ENCODE measurements at regions not wholly inside any gene's neighbourhood (a gene's known extent, or its start where the extent isn't known, plus 50 kb on each side); places are given as distances from the start of the nearest gene placed in this dataset.
"Not testable (repeated sequence)": the region's sequence is repeated elsewhere in the genome, so short reads cannot be mapped to it uniquely, and the experiment has no call there.

DNA sequence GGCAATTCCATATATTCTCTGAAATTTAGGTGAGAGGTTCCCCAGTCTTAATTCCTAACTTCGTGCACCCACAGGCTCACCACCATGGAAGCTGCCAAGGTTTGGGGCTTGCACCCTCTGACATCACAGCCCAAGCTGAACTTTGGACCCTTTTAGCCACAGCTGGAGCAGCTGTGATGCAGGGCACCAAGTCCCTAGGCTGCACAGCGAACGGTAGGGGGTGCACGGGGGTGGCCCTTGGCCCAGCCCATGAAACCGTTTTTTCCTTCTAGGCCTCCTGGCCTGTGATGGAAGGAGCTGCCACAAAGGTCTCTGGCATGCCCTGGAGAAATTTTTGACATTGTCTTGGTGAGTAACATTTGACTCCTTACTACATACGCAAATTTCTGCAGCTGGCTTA is 251.9 kb upstream of the GRM3 start:
- ChIA-PET CTCF (no interaction called here), POLR2A (no interaction called here)

DNA sequence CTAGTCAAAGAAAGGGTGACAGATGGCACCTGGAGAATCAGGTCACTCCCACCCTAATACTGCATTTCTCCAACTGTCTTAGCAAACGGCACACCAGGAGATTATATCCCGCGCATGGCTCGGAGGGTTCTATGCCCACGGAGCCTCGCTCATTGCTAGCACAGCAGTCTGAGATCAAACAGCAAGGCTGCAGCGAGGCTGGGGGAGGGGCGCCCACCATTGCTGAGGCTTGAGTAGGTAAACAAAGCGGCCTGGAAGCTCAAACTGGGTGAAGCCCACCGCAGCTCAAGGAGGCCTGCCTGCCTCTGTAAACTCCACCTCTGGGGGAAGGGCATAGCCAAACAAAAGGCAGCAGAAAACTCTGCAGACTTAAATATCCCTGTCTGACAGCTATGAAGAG is 268.1 kb upstream of the GRM3 start:
- CTCF ChIA-PET, POLR2A ChIA-PET: not testable (repeated sequence)

DNA sequence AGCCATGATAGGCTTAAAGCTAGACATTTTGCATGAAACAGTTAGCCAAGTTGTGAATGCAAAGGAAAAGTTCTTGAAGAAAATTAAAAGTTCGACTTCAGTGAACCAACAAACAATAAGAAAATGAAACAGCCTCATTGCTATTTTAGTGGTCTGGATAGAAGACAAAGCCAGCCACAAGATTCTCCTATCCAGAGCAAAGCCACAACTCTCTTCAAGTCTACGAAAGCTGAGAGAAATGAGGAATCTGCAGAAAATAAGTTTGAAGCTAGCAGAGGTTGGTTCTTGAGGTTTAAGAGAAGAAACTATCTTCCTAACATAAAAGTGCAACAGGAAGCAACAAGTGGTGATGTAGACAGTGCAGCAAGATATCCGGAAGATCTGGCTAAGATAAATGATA is 271.4 kb upstream of the GRM3 start:
- CTCF ChIA-PET, result no interaction called here

DNA sequence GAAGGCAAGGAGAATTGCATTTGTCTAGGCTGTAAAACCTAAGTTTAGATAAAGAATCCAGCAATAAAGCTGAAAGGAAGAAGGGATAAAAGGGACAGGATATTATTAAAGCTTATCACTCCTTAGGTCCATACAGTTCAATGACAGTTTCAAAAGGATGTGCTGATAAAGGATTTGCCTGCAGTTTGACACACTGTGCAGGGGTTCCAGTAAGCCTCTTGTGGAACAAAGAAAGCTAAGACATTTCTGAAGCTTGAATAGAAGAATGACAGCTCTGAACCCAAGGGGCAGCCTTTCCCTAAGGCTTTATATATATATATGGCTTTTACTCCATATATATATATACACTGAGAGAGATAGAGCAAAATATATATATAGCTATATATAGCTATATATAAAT is 276.8 kb upstream of the GRM3 start:
- ChIA-PET CTCF (no interaction called here), POLR2A (no interaction called here)

More for the DNA sequence above, 271.4 kb upstream of the GRM3 start:
- POLR2A ChIA-PET, result no interaction called here

DNA sequence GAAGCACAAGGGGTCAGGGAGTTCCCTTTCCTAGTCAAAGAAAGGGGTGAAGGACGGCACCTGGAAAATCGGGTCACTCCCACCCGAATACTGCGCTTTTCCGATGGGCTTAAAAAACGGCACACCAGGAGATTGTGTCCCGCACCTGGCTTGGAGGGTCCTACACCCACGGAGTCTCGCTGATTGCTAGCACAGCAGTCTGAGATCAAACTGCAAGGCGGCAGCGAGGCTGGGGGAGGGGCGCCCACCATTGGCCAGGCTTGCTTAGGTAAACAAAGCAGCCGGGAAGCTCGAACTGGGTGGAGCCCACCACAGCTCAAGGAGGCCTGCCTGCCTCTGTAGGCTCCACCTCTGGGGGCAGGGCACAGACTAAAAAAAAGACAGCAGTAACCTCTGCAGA is 303.3 kb upstream of the GRM3 start:
- CTCF ChIA-PET, POLR2A ChIA-PET: not testable (repeated sequence)

DNA sequence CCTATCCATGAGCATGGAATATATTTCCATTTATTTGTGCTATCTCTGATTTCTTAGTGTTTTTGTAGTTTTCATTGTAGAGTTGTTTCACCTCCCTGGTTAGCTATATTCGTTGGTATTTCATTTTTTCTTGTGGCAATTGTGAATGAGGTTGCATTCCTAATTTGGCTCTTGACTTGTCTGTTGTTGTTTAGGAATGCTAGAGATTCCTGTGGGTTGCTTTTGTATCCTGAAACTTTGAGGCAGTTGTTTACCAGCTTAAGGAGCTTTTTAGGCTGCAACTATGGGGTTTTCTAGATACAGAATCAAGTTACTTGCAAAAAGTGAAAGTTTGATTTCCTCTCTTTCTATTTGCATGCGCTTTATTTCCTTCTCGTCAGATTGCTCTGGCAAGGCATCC is 304.7 kb upstream of the GRM3 start:
- ChIA-PET POLR2A (no interaction called here), CTCF (no interaction called here)

DNA sequence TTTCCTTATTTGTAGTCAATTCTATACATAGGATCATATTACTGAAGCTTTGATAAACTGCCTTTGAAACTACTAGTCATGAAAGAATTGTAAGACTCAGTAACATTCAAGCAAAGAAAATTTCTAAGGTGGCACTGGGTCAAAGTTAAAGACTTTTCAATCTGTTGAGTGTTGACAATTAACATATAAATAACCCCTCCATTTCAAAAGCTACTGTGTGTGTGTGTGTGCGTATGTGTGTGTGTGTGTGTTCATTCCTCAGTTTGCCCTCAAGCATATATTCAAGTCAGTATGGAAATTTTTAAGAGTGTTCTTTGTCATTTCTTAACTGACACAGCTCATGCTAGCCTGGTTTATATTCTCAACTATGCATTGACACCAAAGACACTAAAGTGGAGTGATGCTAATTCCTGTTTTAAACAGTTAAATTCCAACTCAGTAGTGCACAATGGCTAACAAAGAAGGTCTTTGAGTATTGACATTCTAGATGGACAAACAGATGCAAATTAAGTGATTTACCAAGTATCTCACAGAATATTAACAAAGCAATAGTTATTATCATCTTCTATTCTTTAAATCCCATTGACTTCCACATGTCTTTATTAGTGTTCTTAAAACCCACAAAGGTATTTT is 314.8 kb upstream of the GRM3 start:
- ChIA-PET CTCF (no interaction called here), POLR2A (no interaction called here)

DNA sequence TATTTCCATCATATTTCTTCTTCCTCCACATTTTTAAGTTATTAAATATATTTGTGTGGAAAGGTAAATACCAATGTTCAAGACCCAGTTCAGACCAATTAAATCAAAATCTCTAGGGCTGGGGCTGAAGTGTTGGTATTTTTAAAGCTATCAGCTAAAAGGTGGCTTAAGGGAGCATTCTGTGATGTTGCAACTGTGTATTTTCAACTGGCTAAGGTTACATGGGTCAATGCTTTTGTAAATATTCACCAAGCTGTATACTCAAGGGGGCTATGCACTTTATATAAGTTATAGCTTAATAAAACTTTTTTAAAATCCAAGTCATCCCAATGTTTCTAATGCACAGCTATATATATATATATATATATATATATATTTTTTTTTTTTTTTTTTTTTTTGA is 316.9 kb upstream of the GRM3 start:
- POLR2A ChIA-PET, result no interaction called here
- CTCF ChIA-PET, result no interaction called here

DNA sequence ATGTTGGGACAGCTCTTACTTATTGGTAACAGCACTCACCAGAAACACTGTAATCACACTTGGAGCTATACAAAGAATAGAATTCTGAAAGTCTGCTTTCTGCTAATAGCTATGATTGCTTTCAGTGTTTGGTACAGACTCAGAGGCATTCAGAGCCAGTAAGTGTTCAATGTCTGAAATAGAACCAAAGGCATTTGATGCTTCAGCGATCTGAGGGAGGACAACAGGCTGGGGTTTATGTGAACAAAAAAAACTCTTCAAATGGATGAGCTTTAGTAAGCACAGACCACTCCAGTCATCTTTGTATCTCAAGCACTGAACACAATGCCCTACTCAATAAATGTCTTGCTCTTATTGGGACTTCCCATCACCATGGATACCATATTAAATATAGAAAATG is 322.8 kb upstream of the GRM3 start:
- CTCF ChIA-PET, result no interaction called here
- POLR2A ChIA-PET, result no interaction called here

DNA sequence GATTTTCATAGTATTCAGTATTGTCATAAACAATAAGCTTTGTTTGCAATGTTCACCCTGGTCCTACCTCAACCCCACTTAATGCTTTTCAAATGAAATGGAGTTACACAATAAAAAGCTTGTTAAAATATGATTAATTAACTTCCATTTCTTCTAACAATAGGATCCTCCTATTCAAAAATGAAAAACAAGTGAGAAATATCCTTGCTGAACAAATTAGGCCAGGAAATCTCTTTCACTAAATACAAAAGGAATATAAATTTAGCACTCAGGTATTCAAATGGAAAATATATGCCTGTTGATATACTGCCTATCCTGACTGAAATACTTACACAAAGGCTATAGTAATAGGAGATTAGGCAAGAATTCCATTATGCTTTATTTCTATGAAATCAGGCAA is 323.4 kb upstream of the GRM3 start:
- ChIA-PET CTCF (no interaction called here), POLR2A (no interaction called here)

DNA sequence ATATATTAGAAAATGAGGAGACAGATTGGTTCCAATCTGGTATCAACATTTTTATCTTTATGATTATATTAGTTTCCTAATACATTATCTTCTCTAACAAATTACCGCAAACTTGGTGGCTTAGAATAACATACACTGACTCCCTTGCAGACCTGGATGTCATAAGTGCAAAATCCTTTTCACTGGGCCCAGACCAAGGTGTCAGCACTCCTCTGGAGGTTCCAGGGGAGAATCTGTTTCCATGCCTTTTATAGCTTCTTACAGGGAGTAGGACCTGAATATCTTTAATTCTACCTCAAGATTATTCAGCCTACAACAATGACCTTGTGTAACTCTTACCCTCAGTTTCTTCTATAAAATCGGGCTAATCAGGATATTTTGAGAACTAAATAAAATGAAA is 329.9 kb upstream of the GRM3 start:
- POLR2A ChIA-PET, result no interaction called here

DNA sequence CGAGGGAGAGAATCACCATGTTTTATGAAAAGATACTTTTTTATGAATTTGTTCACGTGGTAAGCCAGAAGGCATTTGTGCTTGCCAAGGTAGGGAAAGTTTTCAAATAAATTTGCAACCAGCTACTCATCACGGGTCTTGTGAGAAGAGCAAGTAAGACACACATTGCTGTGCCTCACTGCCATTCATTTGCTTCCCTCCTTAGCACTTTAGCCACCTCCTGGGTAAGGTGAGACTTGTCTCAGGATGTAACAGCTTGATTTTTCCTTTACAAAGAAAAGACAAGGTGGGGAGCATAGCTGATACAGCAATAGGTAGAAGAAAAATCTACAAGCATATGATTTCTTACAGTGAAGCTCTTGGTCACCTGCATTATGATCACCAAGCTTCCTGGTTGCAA is 342.4 kb upstream of the GRM3 start:
- CTCF ChIA-PET, result no interaction called here

More for the DNA sequence above, 329.9 kb upstream of the GRM3 start:
- CTCF ChIA-PET, result no interaction called here

DNA sequence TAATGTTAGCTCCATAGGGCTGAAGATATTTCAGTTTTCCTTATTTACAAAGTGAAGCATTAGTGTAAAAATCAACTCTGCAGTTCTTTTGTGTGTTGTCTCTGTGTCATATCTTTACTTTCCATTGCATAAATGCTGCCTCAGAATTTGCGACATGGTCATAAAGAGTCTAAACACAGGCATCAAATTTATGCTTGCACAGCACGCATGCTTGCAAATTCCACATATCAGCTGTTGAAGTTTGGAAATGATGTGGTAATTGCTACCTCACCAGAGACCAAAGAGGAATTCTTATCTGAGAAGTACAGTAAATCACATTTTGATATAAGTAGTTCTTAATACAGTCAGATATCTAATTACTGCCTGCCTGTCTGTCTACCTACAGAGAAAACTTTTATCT is 348.2 kb upstream of the GRM3 start:
- ChIA-PET POLR2A (no interaction called here), CTCF (no interaction called here)

More for the DNA sequence above, 342.4 kb upstream of the GRM3 start:
- POLR2A ChIA-PET, result no interaction called here

DNA sequence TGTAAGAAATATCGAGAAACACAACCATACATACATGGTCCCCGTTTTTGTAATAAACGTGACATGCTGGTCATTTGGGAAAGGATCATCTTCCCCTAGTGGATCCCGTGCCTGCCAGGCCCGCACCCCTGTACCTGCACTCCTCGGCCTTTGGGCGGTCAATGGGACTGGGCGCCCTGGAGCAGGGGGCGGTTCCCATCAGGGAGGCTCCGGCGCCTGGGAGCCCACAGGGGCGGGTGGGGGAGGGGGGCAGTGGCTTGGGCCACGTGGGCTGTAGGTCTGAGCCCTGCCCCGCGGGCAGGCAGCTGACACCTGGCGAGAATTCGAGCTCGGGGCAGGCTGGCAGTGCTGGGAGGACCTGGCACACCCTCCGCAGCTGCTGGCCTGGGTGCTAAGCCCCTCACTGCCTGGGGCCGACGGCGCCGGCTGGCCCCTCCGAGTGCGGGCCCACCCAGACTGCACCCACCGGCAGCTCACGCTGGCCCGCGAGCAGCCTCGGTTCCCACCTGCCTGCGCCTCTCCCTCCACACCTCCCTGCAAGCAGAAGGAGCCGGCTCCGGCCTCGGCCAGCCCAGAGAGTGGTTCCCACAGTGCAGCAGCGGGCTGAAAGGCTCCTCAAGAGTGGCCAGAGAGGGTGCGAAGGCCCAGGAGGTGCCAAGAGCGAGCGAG is 361.6 kb upstream of the GRM3 start:
- ChIA-PET POLR2A (no interaction called here), CTCF (no interaction called here)

DNA sequence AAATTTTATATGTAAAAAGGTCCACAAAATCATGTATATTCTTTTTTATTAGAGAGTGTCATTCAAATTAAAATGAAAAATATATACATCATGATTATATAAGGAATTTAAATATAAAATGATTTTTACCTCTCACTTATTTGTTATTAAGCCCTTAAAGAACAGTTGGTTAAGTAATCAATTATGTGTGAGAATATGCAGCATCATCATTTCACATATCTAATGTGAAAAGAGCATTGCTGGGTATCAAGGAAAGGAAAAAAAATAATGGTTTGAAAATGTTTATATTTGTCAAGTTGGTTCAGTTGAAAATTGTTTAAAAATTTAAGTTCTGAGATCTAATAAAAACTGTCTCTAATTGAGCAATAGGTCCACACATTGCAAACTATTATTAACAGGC is 363.6 kb upstream of the GRM3 start:
- ChIA-PET POLR2A (no interaction called here), CTCF (no interaction called here)

DNA sequence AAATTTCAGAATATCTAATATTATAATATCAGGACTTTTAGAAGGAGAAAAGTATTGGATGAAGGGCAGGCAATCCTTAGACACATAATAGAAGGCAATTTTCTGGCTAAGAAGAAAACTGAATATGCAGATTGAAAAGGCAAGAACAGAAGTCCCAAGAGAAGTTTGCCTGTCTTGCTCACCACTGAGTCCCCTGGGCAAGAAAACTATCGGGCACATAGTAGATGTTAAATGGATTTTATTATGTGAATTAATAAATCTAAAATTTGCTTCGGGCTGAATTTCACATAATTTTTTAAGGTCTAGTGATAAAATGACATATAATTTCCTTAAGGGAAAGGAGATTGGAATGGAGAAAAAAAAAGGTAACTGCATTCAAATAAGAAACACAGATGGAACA is 380.9 kb upstream of the GRM3 start:
- ChIA-PET POLR2A (no interaction called here), CTCF (no interaction called here)

DNA sequence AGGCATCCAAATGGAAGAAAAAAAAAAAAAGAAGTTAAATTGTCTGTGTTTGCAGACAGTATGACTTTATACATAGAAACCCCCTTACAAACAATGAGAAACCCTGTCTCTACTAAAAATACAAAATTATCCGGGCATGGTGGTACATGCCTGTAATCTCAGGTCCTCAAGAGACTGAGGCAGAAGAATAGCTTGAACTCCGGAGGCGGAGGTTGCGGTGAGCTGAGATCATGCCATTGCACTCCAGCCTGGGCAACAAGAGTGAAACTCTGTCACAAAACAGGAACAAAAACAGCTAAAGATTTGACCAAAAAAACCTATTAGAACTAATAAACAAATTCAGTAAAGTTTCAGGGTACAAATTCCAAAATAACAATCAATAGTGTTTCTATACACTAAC is 385.8 kb upstream of the GRM3 start:
- CTCF ChIA-PET, result no interaction called here
- POLR2A ChIA-PET, result no interaction called here

DNA sequence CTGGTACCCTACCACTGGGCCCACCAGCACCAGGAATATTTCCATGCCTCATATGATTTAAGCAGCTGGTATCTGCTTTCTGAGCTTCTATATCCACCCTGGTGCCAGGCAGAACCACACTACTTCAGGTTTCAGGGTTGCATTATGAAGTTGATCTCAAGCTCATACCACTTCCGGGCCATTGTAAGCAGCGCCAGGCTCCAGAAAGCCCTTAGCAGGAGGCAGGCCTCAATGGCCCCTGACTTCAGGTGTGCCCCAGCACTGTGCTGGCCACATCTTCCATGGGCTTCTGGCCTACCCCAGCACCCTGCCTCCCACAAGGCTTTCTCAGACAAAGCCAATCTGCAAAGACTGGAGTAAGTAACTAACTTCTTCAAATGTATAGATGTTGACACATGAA is 391.3 kb upstream of the GRM3 start:
- ChIA-PET CTCF (no interaction called here), POLR2A (no interaction called here)

DNA sequence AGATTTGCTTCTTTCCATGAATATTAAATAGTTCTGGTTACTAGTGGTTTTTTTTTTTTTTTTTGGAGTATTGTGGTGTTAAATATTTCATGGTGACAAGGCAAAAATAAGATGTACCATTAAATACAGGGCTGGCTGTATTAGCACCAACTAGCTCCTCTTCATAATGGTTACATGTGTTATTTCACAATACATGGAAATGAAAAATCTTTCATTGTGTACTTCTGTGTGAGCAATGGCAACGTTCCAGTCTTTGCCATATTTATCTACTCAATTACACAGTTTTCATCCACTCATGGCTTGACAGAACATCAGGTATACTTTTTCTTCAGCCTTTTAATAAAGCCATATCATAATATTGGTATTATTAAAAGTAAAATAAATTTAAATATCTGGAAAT is 394.7 kb upstream of the GRM3 start:
- CTCF ChIA-PET, result no interaction called here

DNA sequence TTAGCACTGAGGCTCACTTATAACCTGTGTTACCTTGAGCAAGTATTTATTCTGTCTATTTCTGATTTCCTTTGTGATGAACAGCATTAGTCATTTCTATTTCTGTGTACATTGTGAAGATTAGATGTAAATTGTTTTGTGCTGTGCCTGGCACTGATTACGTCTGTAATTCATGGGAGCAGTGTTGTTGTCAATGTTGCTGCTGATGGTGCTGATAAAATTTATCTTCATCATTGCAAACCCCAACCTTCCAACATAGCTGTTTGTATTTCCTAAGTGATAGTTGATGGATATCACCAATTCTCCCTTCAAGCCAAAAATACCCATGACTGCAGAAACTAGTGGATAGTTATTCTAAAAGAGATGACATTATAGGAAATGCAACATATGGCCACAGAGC is 400.5 kb upstream of the GRM3 start:
- ChIA-PET POLR2A (no interaction called here), CTCF (no interaction called here)

More for the DNA sequence above, 394.7 kb upstream of the GRM3 start:
- POLR2A ChIA-PET, result no interaction called here

DNA sequence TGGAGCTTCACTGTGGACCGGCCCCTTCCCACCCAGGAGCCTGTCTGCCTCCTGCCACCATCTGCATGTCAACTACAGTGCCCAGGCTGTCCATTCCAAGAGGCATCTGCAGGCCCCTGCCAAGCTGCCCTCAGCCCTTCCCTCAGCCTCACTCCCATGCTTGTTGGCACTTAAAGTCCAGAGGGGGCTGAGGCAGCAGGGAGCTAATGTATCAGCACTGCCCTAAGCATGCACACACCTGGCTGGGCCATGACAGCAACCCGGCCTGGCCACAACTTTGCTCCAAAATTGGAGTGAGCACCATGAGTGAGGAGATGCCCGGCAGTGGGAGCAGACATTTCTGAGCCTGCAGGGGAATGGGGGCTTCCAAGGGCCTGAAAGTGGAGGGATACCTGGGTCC is 417.5 kb upstream of the GRM3 start:
- CTCF ChIA-PET, result no interaction called here
- POLR2A ChIA-PET, result no interaction called here

DNA sequence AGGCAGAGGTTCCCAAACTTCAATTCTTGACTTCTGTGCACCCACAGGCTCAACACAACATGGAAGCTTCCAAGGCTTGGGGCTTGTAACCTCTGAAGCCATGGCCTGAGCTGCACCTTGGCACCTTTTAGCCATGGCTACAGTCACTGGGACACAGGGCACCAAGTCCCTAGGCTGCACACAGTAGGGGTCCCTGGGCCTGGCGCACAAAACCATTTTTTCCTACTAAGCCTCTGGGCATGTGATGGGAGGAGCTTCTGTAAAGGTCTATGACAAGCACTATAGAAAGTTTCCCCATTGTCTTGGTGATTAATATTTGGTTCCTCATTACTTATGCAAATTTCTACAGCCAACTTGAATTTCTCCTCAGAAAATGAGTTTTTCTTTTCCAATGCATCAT is 420.9 kb upstream of the GRM3 start:
- CTCF ChIA-PET, result no interaction called here

DNA sequence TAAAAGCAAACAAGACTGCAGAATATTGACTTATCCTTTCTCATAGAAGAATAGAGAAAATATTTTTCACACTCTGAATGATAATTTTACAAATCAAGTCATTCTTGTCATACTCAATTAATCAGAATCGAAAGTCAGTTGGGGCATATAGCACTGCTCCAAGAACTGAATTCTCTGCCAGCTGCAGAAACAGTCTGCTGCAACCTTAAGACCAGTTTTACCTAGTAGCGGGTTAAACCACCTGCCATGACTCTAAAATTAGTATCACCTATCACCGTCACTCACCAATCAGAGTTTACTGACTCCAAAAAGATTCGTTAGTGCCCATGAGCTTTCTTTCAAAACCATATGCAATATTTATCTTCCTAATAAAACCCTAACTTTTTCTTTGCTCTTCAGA is 429.0 kb upstream of the GRM3 start:
- ChIA-PET CTCF (no interaction called here), POLR2A (no interaction called here)

More for the DNA sequence above, 420.9 kb upstream of the GRM3 start:
- POLR2A ChIA-PET, result no interaction called here
